Activated T-cell treated with anti-CD3 and anti-CD28 coated beads, Interleukin-2, amount 50 U/mL, for 72 hours (primary cell): ENCODE measurements at regions not wholly inside any gene's neighbourhood (a gene's known extent, or its start where the extent isn't known, plus 50 kb on each side); places are given as distances from the start of the nearest gene placed in this dataset.
A peak's percentile ranks its signal among the peaks of the same experiment; 100 is the strongest.

Source experiments
- ATAC-seq, 2 donors: fragments of 150-1000 bp; cut with Tn5 transposase; replicated peaks in 1 of 2; 2 replicates each; pipeline ENCODE4 v1.10.0; 2021; ENCODE audit warnings: moderate library complexity in 2 of 2, mild to moderate bottlenecking in 1 of 2
- DNase-seq, 2 donors: peaks; one replicate each; pipeline ENCODE4 v3.0.0; 2021 to 2022; ENCODE audit warnings: mixed read lengths in 1 of 2
- H3K27ac Mint-ChIP-seq: one replicate; pipeline ENCODE4 v1.8.0; 2022; ENCODE audit warnings: mild to moderate bottlenecking, moderate library complexity, mixed read lengths
- H3K27me3 Mint-ChIP-seq: one replicate; pipeline ENCODE4 v1.8.0; 2022; ENCODE audit warnings: low read depth, mixed read lengths
- H3K36me3 Mint-ChIP-seq, 2 donors: one replicate each; pipeline ENCODE4 v1.8.0; 2022; ENCODE audit warnings: mixed read lengths in 2 of 2, mild to moderate bottlenecking in 1 of 2; ENCODE audit not compliant: insufficient read depth in 2 of 2
- H3K4me1 Mint-ChIP-seq: one replicate; pipeline ENCODE4 v1.8.0; 2022; ENCODE audit warnings: low read depth, mixed read lengths
- H3K4me3 Mint-ChIP-seq, 2 donors: one replicate each; pipeline ENCODE4 v1.8.0; 2022; ENCODE audit warnings: mild to moderate bottlenecking in 2 of 2, mixed read lengths in 2 of 2, moderate library complexity in 2 of 2
- H3K9me3 Mint-ChIP-seq, 2 donors: one replicate each; pipeline ENCODE4 v1.8.0; 2022; ENCODE audit warnings: mixed read lengths in 2 of 2

DNA sequence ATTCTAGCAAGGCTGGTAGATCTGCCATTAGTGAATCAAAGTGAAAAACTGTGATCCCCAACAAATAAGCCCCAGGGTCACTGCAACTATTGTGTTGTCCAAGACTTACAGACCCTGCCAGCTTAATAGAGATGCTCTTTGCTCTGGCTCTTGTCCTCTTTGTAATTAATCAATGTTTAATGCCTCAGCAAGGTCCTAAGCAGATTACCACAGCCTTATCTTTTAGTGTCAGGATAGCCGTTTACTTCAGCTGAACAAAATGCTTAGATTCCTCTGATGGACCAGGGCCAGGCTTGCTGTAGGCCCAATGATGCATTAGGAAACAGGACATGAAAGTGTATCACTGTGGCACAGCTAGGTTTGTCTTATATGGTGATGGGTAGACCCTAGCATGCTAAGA lies 353.3 kb downstream of the HACE1 start:
- no peak overlapping the region for H3K4me3 Mint-ChIP-seq
- H3K9me3 Mint-ChIP-seq: no peaks in the 10 kb centered on the region
- ATAC-seq (no peak), DNase-seq (no peak)
- H3K4me1 Mint-ChIP-seq: no peaks in the 10 kb centered on the region
- no peaks in the 10 kb centered on the region for H3K36me3 Mint-ChIP-seq
- H3K27ac Mint-ChIP-seq: no peak overlapping the region
- peaks cover 7% of the 10 kb centered on the region for H3K27me3 Mint-ChIP-seq

DNA sequence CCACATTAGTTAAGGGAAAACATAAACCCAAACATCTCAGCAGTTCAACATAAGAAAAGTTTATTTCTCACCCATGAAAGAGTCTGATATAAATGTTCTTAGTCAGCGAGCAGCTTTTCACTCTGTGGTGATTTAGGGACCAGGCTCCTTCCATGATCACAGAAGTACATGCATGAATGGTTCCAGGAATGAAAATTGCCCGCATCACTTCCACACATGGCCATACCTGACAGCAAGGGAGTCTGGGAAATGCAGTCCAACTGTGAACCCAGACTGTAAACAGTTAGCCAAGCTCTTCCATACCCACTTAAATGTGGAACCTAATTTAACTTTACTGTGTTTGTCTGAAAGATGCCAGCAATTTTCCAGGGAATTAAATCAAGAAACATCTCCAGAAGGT lies 353.9 kb downstream of the HACE1 start:
- no peaks in the 10 kb centered on the region for H3K4me1 Mint-ChIP-seq
- no peak for DNase-seq
- H3K9me3 Mint-ChIP-seq: no peaks in the 10 kb centered on the region
- no peak overlapping the region for H3K4me3 Mint-ChIP-seq
- H3K27me3 Mint-ChIP-seq: peaks cover 7% of the 10 kb centered on the region
- no peak for ATAC-seq
- H3K36me3 Mint-ChIP-seq: no peaks in the 10 kb centered on the region
- no peak overlapping the region for H3K27ac Mint-ChIP-seq

GRCh38 chr6:104500265-104500664 lies 359.5 kb downstream of the HACE1 start:
- H3K4me1 Mint-ChIP-seq: no peaks in the 10 kb centered on the region
- H3K27me3 Mint-ChIP-seq: no peaks in the 10 kb centered on the region
- H3K9me3 Mint-ChIP-seq: peaks cover 0 to 1% of the 10 kb centered on the region in 2 donors
- no peak overlapping the region for H3K4me3 Mint-ChIP-seq
- ATAC-seq: no peak
- H3K36me3 Mint-ChIP-seq: no peaks in the 10 kb centered on the region
- DNase-seq: no peak
- no peak overlapping the region for H3K27ac Mint-ChIP-seq

DNA sequence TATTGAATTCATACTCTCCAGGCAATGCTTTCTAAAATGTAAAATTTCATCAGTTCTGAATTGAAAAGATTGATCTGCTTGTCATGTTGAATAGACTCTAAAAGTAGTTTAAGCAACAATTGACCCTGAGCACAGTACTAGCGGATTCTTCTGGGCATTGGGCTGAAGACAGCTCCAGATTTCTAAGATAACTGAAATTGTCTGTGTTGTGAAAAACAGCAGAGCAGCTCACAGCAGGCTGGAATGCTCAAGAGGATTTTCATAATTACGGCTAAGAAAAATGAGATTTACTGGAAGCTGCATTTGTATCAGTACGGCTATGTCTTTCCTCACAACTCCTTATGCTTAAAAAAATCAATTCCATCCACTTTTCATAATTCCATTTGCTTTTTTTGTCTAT lies 373.7 kb downstream of the HACE1 start:
- Mint-ChIP-seq H3K4me1 (no peaks in the 10 kb centered on the region), H3K27me3 (peaks cover 6% of the 10 kb centered on the region), H3K36me3 (peaks cover 0 to 1% of the 10 kb centered on the region in 2 donors), H3K9me3 (no peaks in the 10 kb centered on the region), H3K4me3 (no peak overlapping the region), H3K27ac (no peak overlapping the region)
- no peak for ATAC-seq
- no peak for DNase-seq

- ATAC-seq (no peak), DNase-seq (no peak)
- H3K4me3 Mint-ChIP-seq: no peak overlapping the region
- H3K36me3 Mint-ChIP-seq: peaks cover 0 to 1% of the 10 kb centered on the region in 2 donors
- H3K4me1 Mint-ChIP-seq: no peaks in the 10 kb centered on the region
- no peaks in the 10 kb centered on the region for H3K9me3 Mint-ChIP-seq
- peaks cover 6% of the 10 kb centered on the region for H3K27me3 Mint-ChIP-seq
- H3K27ac Mint-ChIP-seq: no peak overlapping the region
These were observed 375.1 kb downstream of the HACE1 start for GRCh38 chr6:104484626-104485025.

DNA sequence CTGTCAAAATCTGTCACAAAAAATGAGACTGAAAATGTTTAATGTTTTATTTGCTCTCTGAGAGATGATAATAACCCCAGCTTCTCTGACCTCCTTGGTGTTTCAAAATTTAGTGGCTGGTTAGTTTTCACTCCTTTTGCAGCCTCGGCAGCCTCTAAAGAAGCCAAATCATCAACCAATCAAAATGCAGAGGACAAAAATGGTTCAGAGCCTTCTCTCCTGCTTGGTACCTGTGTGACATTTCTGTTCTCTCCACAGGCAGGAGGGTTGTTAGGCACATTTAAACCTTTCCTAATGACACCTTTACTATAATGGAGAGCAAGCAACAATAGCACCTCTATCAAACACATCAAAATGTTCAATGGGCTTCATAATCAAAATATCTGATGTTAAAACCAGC lies 375.5 kb downstream of the HACE1 start:
- DNase-seq (no peak), ATAC-seq (no peak)
- H3K9me3 Mint-ChIP-seq: no peaks in the 10 kb centered on the region
- peaks cover 6% of the 10 kb centered on the region for H3K27me3 Mint-ChIP-seq
- H3K4me1 Mint-ChIP-seq: no peaks in the 10 kb centered on the region
- H3K27ac Mint-ChIP-seq: no peak overlapping the region
- no peak overlapping the region for H3K4me3 Mint-ChIP-seq
- peaks cover 0 to under 1% of the 10 kb centered on the region in 2 donors for H3K36me3 Mint-ChIP-seq

DNA sequence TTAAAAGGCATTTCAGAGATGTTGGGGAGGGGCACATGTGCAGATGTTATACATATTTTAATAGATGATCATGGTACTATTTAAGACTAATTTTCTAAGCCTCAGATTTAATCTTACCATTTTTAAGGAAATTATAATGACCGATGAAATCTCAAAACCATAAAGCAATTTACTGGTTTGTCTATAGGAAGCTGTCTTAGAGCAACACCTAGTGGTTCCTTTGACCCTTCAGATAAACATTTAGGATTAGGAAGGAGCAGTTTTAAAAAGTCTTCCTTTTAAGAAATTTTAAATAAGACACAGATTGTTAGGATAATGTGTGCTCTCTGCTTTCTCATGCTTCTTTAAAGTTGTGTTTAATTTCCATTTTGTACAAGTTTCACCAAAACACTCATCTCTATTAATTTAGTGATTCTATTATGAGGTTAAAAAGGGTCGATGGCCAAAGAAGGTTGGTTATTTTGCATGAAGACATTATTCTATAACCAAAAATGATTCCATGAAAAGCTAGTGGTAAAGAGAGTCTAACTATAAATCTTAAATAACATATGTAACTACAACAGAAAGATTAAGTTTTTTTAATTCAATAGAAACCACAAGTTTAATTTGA lies 376.4 kb downstream of the HACE1 start:
- H3K9me3 Mint-ChIP-seq: no peaks in the 10 kb centered on the region

DNA sequence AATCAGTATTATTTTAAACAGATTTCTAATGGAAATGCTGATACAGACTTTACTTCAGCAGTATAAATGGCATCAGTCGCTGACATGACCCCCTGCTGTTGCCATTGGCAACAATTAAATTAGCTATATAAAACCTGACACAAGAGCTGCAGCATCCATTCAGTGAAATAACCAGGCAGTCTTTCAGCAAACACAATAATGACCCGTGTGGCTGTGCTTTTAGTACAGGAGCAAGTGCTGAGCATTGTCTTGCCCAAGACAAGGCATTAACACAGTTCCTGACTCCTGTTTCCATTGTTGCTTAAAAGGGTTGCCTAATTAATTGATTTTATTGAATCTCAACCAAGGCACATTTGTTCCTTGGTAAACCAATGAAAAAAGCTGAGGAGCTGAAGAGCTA lies 382.1 kb downstream of the HACE1 start:
- Mint-ChIP-seq H3K9me3 (no peaks in the 10 kb centered on the region), H3K27me3 (peaks cover 6% of the 10 kb centered on the region), H3K4me1 (no peaks in the 10 kb centered on the region), H3K4me3 (no peak overlapping the region), H3K36me3 (no peaks in the 10 kb centered on the region), H3K27ac (no peak overlapping the region)
- DNase-seq (no peak), ATAC-seq (no peak)

More for the DNA sequence above, 376.4 kb downstream of the HACE1 start:
- Mint-ChIP-seq H3K4me3 (no peak overlapping the region), H3K4me1 (no peaks in the 10 kb centered on the region), H3K27ac (no peak overlapping the region), H3K36me3 (no peaks in the 10 kb centered on the region), H3K27me3 (peaks cover 6% of the 10 kb centered on the region)
- ATAC-seq (no peak), DNase-seq (no peak)

DNA sequence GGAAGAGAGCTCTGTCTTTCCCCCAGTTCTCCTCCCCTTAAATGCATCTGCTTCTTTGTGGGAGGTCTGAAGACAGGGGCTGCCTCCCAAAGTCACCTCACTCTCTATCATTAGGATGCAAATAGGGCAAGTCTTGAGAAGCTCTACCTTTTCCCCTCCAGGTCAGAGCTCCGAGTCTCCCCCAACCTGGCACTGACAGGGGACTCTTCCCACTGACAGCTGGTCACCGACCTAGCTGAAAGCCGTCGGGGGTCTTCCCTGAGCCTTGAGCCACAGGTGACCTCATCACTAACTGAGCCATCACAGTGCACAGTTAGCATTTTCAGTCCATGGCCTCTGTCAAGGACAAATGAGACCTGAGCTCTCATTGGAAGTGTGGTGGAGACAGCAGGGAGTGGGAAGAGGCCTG lies 386.7 kb downstream of the HACE1 start:
- Mint-ChIP-seq H3K4me3 (no peak overlapping the region), H3K4me1 (no peaks in the 10 kb centered on the region), H3K9me3 (no peaks in the 10 kb centered on the region), H3K36me3 (no peaks in the 10 kb centered on the region), H3K27me3 (peaks cover 4% of the 10 kb centered on the region), H3K27ac (no peak overlapping the region)
- DNase-seq: no peak
- no peak for ATAC-seq

DNA sequence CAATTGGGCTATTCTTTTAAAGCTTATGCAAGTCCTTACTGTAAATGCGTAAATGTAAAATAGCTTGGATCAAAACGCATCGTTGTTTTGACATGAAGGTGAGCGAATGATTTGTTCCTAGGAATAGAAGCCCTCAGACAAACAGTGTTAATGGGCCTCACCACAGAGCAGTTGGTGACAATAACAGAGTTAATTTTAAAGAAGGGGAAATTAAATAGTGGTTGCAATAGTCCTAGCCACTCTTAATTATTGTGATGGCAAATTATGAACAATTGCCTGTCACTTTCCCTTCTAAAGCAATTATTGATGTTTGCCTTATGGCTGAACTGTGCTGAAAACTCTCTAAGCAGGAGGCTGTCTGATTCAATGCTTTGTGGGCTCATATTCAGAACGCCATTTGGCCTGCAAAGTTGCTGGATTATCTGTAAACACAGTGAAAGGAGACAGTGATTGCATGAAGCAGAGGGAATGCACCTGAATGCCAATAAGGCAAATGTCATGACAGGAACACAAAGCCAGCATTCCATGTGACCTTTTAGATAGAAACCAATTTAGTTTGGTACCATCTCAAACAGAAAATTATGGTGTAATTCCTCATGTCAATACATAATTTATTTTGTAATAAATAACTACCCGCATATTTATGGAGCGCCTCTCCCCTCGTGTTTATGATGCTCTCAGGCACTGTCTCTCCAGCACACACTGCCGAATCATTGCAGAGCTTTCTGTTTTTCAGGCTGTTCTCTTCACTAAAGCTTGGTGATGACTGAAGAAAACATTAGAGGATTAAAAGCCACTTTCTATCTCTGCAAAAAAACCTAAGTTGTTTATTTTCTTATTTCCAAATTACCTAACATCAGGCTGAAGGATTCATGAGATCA lies 387.5 kb downstream of the HACE1 start:
- Mint-ChIP-seq H3K27me3 (peaks cover 4% of the 10 kb centered on the region), H3K27ac (no peak overlapping the region), H3K4me1 (no peaks in the 10 kb centered on the region), H3K9me3 (no peaks in the 10 kb centered on the region), H3K36me3 (no peaks in the 10 kb centered on the region), H3K4me3 (no peak overlapping the region)
- no peak for DNase-seq
- no peak for ATAC-seq

DNA sequence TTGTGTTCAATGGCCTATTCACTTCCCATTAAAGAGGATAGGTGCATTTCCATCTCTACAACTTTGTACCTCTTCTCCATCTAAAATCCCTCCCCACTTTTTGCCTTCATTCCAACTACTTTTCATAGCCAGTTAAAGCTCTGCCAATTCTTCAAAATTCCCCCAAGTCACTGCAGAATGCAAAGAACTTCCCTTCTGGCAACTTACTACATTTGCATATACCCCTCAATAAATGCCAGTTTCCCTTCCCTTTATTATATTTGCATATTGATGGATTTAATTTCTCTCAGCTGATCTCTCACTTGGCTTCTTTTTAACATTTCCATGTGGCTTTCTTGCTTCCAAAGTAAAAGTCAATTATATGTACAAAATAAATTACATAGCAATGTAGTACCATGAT lies 393.4 kb downstream of the HACE1 start:
- no peak for ATAC-seq
- Mint-ChIP-seq H3K4me1 (no peaks in the 10 kb centered on the region), H3K27ac (peak overlapping the region; percentile 61), H3K27me3 (no peaks in the 10 kb centered on the region), H3K4me3 (no peak overlapping the region), H3K36me3 (no peaks in the 10 kb centered on the region), H3K9me3 (no peaks in the 10 kb centered on the region)
- DNase-seq: no peak

DNA sequence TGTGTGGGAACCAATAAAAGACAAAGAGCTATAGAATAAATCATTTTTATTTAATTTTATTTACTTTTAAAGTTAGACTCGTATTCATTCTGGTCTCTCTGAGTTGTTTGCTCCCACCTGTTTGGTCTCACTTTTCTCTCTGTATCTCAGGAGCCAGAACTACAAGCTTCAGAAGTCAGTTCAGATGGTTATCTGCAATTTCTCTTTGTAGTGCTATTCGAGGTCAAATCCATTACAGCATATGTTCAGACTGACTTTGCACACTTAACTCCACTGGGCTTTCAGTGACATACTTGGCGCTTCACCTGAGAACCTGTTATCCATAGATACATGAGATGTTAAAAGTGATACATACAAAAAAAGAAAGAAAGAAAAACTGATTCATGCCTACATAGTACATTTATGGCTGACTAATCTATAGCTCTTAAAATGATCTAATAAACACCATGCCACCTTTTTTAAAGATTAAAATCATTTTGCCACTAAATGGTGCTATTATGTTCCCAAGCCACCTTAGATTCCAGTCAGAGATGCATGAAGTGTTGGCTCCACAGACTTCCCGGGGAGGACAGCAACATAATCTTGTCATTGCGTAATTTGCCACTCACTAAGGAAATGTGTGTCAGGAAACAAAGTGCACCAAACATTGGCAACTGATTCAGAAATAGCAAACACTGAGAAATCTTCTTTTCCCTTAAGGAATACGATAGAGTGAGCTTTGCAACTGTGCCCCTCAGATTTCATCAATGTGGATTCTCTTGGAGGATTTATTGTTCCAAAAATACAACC lies 396.7 kb downstream of the HACE1 start:
- no peak for ATAC-seq
- Mint-ChIP-seq H3K4me1 (no peaks in the 10 kb centered on the region), H3K4me3 (no peak overlapping the region), H3K36me3 (no peaks in the 10 kb centered on the region), H3K27me3 (no peaks in the 10 kb centered on the region), H3K9me3 (no peaks in the 10 kb centered on the region), H3K27ac (no peak overlapping the region)
- DNase-seq: no peak

- Mint-ChIP-seq H3K4me3 (no peak overlapping the region), H3K9me3 (no peaks in the 10 kb centered on the region), H3K27ac (no peak overlapping the region), H3K36me3 (no peaks in the 10 kb centered on the region), H3K4me1 (no peaks in the 10 kb centered on the region), H3K27me3 (no peaks in the 10 kb centered on the region)
- DNase-seq (no peak), ATAC-seq (no peak)
These were observed 398.8 kb downstream of the HACE1 start for GRCh38 chr6:104460738-104461483.
